GM21390 (cell line): ENCODE measurements at regions not wholly inside any gene's neighbourhood (a gene's known extent, or its start where the extent isn't known, plus 50 kb on each side); places are given as distances from the start of the nearest gene placed in this dataset.

Experiments used
- ATAC-seq: cut with Tn5 transposase; IDR thresholded peaks from one replicate; pipeline ENCODE4 v1.9.1; 2021; ENCODE audit not compliant: unreplicated experiment

DNA sequence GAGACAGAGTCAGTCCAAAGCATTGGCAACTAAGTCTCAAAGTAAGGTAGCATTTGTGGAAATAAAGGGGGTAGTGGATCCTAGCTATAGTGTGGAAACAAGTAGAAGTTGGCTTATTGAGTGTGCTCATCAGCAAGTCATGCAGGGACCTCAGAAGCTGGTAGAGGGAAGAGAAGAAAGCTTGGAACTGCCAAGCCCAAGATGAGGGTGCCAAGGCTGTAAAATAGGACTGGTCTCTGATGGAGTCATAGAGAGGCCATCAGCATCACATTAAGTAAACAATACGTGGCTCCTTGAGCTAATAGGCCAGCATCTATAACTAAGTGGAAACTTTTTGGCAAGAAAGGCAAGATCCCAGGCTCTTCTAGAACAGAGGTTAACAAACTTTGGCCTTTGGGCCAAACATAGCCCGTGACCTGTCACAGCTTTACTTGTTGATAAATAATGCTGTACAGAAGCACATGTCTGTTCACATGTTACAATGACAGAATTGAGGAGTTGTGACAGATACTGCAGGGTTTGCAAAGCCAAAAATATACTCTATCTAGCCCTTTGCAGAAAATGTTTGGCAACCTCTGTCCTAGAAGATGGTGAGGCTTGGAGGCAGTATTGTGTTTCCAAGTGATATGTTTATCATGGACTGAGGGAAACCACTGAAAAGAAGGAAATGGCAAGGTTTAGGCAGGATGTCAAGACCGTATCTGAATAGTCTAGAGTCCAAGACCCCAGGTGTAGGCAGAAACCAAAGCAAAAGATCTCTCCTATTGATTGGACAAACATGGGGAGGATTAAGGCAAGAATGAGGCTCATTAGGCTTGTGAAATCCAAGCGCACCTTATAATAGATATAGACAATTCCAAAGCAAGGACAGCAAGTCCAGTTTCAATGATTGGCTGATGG is 62.5 kb upstream of the CD44 start:
- no peak for ATAC-seq

GRCh38 chr11:35077709-35078469 is 61.1 kb upstream of the CD44 start:
- ATAC-seq: peak; percentile 58

DNA sequence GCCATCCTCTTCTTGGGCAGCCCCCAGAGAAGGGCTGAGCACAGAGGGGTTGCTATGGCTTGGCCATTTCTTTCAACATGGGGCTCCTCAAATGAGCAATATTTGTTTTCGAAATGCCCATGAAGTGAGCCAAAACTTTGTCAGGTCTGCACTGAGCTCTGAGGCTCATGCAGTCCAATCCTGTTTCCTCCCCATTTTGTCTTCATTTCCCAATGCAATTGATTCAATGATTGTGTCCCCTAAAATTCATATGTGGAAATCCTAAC is 60.6 kb upstream of the CD44 start:
- no peak for ATAC-seq

- ATAC-seq: no peak
These were observed 59.4 kb upstream of the CD44 start for GRCh38 chr11:35079611-35080010.

DNA sequence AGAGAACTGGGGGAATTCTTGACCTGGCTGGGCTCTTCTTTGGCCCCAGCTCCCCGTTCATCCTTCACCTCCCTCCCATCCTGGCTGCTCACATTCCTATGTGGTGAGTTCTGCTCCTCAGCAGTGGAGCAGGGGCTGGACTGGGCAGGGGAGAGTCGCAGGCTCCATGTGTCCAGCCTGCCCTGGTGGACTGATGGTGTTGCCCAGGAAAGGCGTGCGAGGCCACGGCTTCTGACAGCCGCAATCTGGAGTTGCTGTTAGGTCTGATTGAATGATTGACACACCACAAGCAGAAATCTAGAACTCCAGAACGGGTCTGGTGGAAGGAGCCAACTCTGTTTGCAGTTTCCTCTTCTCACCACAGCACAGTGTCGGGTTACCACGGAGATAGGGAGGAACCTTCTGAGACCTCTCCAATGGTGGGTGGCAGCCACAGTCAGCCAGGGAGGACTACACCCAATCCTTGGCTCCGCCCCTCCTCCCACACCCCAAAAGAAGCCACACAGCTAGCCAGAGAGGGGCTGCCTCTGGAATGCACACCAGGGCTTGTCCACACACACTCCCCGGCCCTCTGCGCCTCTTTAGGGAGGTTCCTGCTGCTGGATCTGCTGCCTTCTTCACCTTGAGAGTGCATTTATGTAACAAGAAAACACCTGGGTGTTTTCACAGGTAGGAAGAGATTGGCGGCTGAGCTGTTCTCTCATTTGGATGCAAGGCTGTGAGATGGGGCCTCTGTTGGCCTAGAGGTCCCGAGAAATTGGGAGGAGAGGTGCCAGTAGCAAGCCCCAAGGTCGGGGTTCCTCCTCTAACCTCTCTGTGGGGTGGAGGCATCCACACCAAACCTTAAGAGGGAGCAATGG is 56.4 kb upstream of the CD44 start:
- peak; percentile 77 for ATAC-seq

- no peak for ATAC-seq
These were observed 55.9 kb upstream of the CD44 start for GRCh38 chr11:35083181-35083430.

DNA sequence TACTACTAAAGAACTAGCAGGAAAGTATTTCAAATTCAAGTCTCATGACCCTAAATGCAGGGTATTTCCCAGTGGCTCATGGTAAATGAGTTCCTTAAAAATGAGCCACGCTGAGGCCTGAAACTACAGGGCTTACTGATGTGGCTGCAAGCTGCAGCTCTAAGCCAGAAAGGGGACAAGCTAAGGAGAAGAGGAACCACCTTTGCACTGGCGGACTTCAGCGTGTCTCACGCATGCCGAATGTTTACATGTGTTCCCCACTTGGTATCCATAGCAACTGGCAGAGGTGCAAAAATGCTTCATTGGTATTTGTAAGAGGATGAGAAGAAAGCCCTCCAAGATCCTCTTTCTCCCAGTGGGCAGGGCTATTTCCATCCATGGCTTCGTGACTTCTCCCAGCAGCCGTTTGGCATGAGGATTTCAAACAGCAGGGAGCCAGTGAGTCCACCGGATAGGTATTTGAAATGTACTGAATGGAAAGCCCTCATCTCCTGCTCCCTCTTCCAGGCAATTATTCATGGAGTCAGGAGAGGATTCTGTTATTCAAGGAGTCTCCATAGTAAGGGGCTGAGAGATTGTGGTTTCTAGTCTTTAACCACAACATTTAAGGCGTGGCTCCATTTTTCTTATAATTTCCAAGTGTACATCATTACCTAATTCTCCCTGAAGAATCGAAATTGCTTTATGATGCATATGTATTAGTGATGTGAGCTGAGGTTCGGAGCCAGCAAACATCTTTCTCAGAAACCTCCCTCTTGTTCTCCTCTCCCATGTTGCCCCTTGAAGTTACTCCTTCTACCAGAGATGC is 55.3 kb upstream of the CD44 start:
- peak; percentile 61 for ATAC-seq

GRCh38 chr11:35084817-35085440 is 54.0 kb upstream of the CD44 start:
- no peak for ATAC-seq

GRCh38 chr11:35085531-35086165 is 53.3 kb upstream of the CD44 start:
- no peak for ATAC-seq

GRCh38 chr11:35087648-35088047 is 51.3 kb upstream of the CD44 start:
- ATAC-seq: no peak

GRCh38 chr11:35088226-35088625 is 50.7 kb upstream of the CD44 start:
- no peak for ATAC-seq

DNA sequence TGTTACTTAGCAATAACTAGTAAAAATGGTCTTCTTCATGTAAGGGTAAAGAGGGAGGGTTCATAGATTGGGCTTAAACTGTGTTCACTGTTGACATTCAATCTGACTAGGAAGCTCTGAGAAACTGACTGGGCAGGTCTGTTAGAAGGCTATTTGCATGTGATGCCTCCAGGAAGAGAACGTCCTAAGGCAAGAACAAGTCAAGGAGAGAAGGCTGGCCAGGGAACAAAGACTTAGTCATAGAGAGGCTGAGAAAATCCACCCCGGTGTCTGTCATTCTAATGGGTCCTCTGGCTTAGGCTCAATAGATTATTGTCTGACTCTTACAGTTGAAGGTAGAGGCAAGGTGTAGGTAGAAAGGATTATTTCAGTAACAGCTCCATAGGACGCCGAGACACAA is 50.3 kb upstream of the CD44 start:
- no peak for ATAC-seq
